Inferior parietal cortex (tissue), 1 donor: ENCODE measurements at regions not wholly inside any gene's neighbourhood (a gene's known extent, or its start where the extent isn't known, plus 50 kb on each side); places are given as distances from the start of the nearest gene placed in this dataset.
"Not testable (repeated sequence)": the region's sequence is repeated elsewhere in the genome, so short reads cannot be mapped to it uniquely, and the experiment has no call there.

Experiments
- DNase-seq: peaks from one replicate; pipeline ENCODE4 v3.0.0-alpha.2; 2016; ENCODE audit errors: extremely low spot score

DNA sequence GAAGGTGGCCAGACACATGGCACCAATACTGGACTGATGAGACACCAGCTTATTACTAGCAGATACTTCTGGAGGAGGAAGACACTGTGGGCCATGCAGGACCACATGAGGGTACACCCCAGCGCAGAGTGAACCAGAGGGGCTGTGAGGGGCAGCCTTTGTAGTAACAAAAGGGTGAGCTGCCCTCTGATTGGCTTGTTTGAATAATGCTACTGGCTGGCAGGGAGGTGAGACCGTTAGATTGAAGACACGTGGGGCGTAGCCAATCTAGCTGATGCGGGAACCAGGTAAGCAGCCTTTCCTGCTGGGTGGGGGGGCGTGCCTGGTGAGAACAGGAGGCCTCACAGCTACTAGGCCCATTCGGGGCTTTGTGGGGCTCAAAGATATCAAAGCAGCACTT is 102.8 kb upstream of the SEC14L1 start:
- DNase-seq, result no peak

DNA sequence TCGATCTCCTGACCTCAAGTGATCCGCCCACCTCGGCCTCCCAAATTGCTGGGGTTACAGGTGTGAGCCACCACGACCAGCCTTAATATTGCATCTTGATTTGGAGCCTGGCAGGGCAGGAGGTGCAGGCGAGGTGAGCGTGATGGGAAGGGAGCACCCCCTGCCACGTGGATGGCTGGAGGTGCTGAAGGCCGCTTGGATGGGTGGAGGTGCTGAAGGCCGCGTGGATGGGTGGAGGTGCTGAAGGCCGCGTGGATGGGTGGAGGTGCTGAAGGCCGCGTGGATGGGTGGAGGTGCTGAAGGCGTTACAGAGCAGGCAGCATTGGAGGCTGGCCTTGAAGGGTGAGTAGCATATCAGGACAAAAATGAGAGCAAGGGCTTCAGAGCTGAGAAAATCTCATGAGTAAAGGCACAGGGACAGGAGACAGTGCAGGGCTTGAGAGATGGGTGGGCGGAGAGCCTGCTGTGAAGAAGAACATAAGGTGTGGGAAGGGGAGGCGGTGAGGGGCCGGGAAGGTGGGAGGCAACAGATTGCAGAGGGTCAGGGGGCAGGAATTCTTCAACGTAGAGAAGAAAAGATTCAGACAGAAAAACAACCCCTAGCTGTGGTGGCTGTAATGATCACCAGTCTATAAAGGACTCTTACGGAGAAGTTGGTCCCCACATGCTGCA is 101.7 kb upstream of the SEC14L1 start:
- no peak for DNase-seq

DNA sequence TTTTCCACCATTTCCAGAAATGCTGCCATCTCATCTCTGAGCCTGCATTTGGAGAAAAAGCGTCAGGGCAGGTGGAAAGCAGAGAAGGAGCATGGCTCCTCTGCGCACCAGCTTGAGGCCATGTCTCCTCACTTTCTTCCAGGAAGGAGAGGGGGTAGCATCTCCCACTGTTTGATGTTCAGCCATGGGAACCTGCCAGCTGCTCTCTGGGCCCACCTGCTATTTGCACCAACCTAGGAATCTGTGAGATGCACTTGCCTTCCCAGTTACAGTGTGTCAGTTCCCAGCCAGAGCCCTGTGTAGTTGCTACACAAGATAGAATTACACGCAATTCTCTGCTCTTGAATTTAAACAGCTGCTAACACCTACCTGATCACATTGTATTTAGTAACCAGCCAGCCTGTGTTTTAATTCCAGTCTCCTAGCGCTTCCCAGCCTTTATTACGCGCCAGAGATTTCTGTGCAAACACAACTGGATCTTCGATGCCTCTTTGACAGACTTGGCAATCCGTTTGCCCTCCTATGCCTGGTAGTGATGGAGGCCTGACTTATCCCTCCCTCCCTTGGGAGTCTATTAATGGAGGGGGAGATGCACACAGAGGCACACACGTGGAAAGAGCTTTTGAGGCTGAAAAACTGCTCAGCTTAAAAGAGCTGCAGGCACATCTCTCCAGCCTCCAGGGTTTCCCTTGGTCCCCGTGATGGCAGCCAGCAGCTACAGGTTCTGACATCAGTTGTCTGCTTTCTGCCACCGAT is 98.1 kb upstream of the SEC14L1 start:
- DNase-seq, result peak; percentile 41

DNA sequence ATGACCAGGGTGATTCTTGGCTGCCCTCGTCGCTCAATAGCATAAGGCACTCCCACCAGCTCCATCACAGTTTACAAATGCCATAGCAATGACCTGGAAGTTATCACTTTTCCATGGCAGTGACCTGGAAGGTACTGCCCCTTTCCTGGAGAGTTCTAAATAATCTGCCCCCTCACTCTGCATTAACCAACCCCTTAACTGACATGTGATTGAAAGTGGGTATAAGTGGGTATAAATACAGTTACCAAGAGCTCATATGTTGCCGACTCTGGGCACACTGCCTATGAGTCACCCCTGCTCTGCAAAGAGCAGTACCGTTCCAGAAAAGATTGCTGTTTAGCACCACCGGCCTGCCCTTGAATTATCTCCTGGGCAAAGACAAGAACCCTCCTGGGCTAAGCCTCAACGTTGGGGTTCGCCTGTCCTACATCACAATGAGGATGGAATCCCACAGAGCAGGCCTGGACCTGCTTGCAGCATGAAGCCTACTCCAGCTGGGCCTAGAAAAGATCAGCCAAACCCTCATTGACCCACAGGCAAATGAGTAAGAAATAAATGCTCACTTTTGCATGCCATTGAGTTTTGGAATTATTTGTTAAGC is 95.2 kb upstream of the SEC14L1 start:
- no peak for DNase-seq

DNA sequence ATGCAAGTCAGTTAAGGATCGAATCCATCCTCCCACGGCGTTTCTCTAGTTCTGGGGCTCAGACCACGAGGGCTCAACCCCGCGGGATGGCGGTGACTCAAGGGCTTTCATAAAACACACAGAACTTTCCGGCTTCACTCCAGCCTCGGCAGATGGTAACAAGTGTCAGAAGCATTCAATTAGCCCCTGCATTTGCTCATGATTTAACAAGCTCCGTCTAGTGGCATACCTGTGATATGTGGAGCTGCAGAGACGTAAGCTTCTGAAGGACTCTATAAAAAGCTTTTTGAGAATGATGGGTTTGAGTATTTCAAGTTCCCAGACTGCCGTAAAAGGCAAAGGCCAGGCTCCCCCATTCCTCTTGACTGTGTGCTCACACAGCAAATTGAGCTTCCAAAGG is 91.3 kb upstream of the SEC14L1 start:
- DNase-seq, result no peak

DNA sequence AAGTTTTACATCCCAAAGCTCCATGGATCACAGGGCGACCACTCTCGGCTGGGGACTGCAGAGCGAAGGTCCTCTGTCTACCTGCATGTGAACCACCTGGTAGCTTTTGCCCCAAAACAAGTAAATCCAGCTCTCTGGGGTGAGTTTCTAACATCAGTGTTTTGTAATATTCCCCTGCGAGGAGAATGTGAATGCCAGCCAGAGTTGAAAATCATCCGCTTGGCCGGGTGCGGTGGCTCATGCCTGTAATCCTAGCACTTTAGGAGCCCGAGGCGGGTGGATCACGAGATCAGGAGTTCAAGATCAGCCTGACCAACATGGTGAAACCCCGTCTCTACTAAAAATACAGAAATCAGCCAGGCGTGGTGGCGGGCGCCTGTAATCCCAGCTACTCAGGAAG is 89.9 kb upstream of the SEC14L1 start:
- not testable (repeated sequence) for DNase-seq

DNA sequence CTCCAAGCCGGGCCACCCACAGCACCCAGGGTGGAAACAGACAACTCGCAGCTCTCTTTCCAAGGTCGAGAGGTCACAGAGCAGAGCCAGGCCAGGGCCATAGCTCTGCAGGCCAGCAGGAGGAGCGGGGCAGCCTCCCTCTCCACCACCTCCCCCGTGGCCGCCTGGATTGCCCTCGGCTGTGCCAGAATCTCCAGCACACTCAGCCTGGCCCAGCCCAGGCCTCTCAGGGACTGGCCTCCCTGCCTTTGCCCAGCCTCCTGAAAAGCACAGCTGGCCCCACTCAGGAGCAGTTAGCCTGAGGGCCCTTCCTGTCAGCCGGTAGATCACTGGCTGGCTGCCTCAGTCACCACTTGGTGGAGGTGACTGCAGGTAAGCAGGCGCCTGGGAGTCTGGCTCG is 85.8 kb upstream of the SEC14L1 start:
- no peak for DNase-seq

DNA sequence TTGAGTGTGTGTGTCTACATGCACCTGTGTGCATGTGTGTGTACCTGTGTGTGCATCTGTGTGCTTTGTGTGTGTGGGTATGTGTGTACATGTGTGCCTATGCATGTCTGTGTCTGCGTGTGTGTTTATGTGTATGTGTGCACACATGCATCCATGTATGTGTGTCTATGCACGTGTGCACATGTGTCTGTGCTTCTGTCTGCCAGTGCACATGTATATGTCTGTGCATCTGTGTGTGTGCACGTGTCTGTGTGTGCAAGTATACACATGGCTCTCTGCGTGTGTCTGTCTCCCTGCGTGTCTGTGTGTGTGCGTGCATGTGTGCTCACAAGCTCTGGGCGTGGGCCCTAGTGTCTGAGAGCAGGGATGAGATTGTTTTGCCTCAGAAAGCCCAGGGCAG is 85.3 kb upstream of the SEC14L1 start:
- no peak for DNase-seq

DNA sequence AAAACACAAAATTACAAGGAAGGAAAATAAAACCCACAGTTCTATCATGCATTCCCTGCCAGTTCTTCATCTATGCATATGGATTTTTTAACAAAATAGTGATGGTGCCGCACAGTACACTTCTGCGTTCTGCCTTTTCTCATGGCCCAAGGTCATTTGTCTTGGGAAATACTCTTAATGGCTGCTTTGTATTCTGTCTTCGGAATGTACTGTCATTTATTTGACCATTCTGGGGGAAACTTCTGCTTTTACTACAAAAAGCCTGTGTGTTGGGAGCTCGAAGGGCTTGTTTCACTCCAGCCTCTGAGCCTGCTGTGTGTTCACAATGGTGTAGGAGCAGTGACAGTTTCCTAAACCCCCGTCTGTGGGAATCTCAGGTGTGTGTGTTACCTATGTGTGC is 82.8 kb upstream of the SEC14L1 start:
- DNase-seq, result no peak

DNA sequence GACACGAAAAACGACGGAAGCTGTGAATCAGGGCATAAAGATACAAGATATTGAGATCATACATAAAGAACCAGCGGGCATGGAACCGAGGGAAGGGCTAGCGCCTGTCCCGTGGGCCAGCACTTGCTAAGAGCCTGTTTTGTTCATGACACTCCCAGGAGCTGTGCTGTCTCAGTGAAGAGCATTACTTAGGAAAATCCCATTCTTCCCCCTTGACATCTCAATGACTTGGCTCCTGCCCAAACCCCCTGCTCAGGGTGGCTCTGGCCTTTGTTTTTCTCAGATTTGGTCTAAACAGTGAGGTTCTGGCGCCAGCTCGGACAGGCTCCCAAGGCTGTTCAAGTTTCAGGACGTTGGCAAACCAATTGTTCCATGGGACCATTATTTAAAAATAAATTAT is 79.1 kb upstream of the SEC14L1 start:
- DNase-seq, result no peak

DNA sequence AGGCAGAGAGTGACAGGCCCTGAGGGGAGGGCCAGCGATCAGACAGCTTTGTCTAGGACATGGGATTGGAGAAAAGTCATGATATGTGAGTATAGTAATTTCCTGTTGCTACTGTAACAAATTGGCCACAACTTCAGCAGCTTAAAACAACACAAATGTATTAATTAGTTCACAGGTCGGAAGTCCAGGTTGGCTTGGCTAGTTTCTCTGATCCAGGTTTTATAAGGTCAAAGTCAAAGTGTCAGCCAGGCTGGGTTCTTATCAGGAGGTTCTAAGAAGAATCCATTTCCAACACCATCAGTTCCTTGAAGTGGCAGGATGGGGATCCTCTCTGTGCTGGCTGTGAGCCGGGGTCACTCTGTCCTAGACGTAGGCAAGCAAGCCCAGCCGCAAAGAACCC is 76.2 kb upstream of the SEC14L1 start:
- no peak for DNase-seq

DNA sequence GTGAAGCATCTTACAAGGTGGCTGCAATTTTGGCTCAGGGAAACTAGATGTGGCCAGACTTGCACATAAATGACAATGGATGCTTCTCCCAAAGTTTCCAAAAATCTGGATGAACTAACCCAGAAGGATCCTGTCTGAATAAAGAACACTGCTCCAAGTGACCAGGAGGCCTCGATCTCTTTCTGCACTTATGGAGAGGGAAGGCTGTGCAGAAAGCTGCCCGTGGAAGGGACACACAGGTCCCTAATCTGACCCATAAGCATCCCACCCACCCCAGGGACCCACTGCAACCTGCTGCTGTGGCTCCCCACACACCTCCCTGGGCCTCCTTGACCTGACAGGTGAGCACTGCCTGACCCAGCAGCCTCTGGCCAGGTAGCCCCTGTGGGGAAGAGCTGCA is 74.6 kb upstream of the SEC14L1 start:
- DNase-seq, result no peak

DNA sequence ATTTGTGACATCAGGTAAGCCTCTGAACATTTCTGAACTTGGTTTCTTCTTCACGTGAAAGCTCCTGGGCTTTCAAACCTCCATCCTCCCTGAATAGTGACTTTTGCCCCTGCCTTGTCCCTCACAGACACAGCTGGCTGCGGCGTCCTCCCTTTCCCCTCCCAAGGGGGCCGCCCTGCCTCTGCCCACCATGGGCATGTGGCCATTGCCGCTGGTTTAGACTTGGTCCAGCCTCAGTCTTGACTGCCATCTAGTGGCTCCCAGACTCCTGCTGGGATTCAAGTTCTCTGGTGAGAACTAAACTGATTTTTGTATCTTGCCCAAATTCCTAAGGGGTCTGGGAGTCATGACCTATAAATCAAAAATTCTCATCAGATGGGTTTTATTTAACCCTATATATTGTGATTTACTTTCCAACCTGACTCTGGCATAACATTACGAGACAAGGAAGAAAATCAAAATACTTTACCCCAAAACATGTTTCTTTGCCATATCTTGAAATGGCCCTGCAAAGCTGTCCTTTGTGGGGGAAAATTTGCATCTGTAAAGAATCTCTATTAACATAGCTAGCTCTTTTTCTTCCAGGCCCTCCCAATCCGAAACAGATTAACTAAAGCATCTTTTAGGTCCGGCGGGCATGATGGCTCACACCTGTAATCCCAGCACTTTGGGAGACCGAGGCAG is 73.9 kb upstream of the SEC14L1 start:
- DNase-seq, result peak; percentile 78

DNA sequence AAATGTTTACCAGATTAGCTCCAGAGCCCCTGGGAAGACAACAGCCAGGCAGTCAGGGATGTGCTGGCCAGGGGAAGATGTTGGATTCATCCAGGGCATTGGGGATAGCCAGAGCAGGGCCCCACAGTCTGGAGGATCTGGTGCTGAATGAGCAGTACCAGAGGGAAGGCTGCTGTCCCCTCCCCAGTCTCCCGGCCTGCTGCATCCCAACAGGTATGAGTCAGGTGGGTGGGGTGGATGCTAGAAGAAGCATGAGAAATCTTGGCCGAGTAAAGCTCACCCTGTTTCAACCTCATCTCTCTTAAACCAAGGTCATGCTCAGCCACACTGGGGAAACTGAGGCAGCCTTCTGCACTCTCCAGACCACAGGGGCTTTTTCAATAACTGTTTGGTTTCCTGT is 71.9 kb upstream of the SEC14L1 start:
- DNase-seq, result no peak

DNA sequence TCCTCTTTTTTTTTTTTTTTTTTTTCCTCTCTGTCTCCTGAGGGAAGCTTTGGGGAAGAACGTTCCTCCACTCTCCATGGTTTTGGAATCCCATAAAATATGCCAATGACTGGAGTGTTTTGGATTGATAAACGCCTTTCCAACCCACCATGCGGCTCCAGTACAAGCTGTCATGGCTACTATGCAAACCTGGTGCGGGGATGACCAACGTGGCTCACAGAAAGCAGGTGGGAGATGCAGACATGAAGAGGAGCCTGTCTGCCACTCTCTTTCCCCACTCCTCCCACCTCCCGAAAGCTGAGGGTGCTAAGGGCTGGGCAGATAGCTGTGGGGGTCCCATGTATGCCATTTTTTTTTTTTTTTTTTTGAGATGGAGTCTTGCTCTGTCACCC is 69.9 kb upstream of the SEC14L1 start:
- no peak for DNase-seq

DNA sequence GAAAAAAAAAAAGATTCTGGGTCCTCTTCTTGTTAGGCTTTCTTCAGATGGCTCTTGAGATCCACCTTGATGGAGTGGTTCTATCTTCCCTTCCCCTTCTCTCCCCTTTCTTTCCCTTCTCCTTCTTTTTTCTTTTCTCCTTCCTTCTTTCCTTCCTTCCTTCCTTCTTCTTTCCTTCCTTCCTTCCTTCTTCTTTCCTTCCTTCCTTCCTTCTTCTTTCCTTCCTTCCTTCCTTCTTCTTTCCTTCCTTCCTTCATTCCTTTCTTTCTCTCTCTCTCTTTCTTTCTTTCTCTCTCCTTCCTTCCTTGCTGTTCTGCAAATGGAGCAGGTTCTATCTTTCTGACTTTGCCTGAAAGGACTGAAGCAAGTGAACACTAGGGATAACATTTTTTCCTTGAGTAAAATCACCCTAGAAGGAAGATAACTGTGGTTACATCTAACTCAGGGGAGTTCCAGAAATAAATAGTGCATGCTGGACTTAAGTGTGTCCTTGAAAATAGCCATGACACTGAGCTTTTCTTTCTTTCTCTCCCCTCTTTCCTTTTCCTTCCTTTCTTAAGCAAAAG is 68.8 kb upstream of the SEC14L1 start:
- DNase-seq, result no peak

DNA sequence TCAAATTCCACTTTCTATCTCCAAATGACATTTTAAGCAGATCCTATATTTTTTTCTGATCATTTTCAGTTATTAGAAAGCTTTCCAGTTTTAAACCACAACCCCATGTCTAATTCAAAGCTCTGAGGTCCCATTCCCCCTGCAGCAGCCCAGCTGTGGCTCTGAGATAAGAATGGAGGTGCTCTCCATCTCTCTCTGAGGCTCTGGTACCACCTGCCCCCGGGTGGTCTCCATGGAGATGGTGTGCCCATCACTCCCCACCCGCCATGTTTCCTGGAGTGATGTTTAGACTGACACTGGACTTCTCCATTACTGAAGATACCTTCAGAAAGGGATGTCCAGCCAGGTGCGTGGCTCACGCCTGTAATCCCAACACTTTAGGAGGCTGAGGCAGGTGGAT is 68.1 kb upstream of the SEC14L1 start:
- DNase-seq, result no peak

DNA sequence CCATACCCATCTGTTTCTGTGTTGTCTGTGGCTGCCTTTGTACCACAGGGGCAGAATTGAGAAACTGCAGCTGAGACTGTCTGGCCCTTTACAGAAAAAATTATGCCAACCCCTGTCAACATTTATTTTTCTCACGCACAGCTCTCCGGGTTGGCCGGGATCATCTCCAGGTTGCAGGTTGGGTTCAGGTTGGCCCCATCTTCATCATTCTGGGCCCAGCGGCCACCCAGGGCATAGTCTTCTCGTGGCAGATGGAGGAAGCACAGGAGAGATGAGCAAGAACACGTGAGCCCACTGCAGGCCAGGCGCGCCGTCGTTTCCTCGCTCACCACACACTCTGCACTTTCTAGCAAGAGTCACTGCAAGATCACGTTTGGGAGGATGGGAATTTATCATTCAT is 66.1 kb upstream of the SEC14L1 start:
- DNase-seq, result no peak

DNA sequence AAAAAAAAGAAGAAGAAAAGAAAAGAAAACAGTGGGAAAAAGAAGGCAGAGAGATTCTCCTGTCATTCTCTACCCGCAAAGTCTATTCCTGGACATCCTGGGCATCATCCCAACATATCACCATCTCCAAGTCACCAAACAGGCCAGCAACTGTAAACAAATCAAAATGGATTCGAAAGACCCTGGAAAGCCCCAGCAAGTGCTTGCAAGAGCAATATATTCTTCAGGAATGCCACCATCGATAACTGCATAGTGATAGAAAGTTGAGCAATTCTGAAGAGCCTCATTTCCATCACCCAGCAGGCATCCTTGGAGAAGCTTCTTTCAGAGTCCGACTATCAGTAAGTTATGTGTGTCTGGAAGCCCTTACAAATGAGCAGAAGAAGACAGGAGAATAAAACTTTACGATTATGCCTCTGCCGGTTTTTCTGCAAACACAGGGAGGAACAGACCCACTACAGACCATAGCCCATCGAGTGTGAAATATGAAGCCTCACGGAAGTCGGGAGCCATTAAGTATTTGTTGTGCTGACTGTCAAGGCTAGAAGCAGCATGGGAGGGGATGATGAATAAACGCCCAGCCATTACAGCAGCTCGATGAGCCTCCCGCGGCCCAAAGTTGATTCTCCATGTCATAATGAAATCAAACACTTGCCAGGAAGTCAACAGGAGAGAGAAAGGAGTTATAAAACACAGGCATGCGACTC is 64.5 kb upstream of the SEC14L1 start:
- DNase-seq, result no peak

DNA sequence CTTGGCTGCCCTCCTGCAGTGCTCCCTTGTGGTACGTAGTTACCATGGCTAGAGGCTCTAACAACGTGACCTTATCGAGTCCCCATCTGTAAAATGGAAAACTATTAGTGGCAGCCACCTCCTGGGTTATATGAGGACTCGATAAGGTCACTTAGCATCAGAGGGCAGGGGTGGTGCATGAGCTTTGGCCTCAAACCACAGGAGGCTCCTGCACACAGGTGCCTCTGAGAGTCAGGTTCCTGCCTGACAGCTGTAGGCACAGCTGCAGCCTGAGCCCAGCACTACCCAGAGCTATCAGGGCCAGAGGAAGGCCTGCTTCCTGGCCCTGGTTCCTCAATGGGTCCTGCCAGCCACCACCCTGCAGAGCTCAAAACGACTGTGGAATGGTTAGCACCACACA is 57.2 kb upstream of the SEC14L1 start:
- no peak for DNase-seq

DNA sequence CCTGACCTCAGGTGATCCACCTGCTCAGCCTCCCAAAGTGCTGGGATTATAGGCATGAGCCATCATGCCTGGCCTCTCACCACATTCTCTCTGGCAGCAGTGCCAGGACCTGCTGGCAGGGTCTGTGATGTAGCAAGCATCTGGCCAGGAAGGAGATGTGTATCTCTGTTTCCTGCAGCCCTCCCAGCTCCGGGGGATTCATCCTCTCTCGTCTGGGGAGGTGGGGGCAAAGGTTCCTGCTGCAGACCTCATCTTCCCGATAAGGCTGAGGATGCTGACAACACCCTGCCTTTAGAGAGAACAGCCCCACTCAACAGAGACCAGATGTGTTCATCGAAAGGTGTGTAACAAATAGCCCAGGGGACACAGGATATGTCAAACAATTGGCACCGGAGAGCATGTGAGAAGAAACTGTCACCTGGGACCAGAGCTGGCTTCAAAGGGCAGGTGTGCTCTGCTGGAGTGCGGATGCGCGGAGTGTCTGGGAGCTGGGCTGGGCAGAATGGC is 54.8 kb upstream of the SEC14L1 start:
- DNase-seq, result no peak
